Fibroblast of skin of right biceps (primary cell): ENCODE measurements at regions not wholly inside any gene's neighbourhood (a gene's known extent, or its start where the extent isn't known, plus 50 kb on each side); places are given as distances from the start of the nearest gene placed in this dataset.
"Not testable (repeated sequence)": the region's sequence is repeated elsewhere in the genome, so short reads cannot be mapped to it uniquely, and the experiment has no call there.

ENCODE experiments used
- DNase-seq: peaks from one replicate; pipeline ENCODE4 v3.0.0-alpha.2; 2013

DNA sequence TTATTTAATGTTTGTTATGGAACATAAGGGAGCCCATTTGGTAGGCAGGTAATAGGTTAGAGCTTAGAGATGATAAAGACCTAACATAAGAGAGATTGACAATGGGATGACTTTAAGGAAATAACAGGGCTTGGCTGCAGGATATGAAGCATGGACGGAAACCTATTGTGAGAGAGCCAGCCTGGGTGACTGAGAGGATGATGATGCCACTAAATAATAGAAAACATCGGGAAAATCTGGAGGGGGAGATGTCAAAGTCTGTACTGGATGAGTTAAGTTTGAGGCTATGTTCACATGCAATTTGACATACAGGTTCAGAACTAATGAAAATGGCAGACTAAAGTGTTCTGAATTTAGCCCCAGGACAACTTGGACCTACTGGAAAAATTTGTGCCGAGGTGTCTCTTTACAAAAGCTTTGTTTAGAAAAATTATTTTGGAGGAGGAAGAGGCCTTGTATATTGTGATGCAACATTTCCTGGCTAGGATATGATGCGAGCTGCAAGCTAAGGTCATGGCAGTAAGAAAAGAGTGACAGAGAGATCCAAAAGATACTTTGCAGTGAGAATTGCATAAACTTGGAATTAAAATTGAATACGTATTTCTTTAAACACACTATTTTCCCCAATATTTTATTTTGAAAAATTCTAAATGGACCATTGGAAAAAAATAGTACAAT is 339.3 kb upstream of the PLET1 start:
- no peak for DNase-seq

DNA sequence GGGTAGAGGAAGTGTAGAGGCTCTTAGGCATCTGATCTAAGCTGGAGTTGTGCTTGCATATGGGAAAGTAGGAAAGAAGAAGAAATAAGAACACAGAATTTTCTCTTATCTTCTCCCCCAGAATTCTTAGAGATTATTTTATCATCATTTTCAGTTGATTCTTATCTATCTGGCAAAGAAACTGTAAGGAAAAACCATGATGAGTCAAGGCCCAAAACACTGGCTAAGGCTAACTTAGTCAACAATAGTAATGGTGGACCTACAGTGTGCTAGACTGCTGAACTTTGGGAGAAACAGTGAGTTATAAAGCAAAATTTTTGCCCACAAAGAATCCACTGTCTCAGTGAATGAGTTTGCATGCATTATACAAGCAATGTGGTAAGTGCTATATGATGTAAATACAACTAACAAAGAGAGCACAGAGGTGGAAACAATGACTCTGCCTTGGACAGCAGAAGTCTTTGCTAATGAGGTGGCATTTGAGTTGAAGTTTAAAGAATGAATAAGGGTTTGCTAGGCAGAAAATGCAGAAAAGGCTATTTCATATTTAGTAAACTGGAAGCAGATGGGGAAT is 344.5 kb upstream of the PLET1 start:
- DNase-seq, result peak; percentile 79

DNA sequence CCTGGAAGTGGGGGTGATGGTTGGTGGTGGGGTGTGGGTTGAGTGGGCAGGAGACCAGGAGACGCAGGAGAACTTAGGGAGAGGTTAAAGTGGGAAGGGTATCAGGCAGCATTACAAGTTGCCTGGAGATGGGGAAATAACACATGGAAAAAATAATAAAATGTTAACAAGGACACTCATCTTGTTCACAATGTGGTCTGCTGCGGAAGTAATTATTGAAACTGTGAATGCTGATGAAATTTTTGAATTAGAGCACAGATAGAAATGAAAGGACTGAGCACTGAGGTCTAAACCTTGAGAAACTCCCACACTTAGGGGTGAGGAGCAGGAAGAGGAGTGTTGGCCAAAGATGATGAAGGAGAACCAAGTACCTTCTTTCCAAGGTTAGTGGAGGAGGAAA is 346.0 kb upstream of the PLET1 start:
- no peak for DNase-seq

GRCh38 chr11:112608509-112608908 is 347.8 kb upstream of the PLET1 start:
- peak; percentile 32 for DNase-seq

- no peak for DNase-seq
These were observed 349.8 kb upstream of the PLET1 start for GRCh38 chr11:112610494-112610893.

DNA sequence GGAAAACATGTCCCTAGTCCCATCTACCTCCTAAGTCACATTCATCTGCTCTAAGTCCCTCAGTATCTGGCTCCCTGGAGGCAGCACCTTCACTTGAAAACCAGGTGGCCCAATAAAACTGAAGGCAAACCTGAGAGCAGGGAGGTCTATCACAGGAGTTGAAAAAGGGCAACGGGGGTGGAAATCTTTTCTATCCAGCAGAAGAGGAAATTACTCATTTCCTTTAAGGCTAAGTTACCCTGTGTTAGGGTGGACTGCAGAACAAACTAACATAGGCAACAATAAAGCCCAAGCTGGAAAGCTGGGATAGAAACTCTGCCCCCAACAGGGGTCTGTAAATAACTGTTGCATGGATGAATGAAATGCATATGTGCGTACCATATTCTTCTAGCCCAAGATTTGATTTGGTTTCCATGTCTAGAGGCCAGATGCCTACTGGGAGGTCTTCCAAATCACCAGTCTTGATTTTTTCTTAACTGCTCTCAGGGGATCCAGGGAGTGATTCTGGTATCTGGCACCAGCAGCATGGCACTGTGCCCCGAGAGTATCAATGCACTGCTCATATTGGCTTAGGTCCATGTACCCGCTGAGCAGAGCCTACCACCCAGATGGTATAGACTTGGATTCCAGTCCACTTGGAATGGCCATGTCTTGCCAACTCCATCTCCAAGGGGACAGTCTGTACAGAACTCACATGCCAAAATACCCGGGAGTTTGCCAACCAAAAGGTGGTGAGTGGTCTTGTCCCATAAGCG is 350.0 kb upstream of the NCAM1 start:
- peak; percentile 34 for DNase-seq

DNA sequence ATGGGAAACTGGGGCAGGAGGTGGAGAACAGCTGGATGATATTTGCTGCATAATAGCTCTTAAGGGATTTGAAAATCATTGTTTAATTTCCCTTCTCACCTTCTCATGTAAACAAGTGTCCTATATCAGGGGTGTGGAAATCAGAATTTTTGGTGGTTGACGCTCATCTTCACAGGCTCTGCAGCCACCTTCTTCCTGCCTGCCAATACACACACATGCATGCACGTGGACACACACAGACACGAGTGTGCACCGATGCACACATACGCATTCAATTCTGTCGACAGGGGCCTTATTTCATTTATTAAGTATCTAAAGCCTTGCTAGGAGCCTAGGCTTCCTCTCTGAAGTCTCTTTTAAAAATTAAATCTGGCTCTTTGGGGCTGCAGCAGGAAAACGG is 349.4 kb upstream of the NCAM1 start:
- no peak for DNase-seq

- DNase-seq, result peak; percentile 36
These were observed 348.9 kb upstream of the NCAM1 start for GRCh38 chr11:112612250-112612849.

DNA sequence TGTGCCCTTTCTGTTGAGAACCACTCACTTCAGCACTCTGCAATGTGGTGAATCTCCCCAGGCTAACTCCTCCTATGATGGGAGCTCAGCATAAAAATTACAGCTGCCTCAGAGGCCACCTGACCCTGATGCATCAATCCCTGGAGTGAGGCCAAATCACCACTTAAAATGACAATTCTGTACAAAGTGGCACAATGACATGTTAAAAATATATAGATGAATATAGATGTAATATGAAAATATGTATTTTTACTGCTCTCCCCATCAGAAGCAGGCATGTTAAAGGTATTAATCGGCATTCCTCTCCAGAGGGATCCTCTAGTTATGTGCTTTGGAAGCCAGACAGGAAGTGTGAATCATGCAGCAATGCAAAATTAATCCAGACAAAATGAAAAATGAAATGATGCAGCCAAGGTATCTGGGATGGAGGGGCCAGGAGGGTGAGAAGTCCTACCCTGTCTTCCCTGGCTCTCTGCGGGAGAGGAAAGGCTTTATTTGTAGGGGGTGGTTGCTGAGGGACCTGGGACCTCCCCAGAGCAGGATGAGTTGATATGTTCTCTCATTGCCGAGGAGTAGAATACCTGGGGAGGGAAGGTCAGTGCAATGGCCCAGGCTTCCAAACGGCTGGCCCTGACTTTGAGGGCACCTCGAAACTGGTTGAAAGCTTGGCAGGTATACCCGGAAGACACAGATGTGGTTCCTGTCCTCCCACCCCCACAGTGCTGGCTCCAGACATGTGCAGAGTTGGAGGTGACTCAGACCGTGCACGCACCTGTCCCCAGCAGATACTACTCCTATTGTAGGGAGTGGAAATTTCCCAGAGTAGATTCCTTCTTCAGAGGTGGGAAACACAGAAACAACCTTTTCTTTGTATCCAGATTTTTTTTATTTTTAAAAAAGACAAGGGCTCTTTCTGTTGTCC is 347.9 kb upstream of the NCAM1 start:
- peak; percentile 89 for DNase-seq

GRCh38 chr11:112614605-112615004 is 346.6 kb upstream of the NCAM1 start:
- DNase-seq, result no peak

GRCh38 chr11:112615238-112615637 is 346.0 kb upstream of the NCAM1 start:
- no peak for DNase-seq

DNA sequence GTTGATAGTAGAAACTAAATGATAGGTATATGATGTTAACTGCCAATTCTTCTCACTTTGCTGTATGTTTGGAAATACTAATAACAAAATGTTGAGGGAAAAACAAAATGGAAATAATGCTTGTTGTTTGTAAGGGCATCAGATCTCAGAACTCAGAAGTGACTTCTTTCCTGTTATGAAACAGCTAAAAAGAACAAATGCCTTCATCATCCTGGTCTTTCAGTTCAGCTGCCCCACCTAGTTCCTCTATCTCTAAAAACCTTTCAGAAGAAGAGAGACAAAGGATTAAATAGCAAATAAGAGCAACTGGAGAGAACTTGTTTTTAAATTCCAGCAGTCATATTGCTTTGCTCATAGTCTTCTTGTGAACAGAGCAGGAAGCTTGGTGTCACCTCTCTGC is 345.3 kb upstream of the NCAM1 start:
- DNase-seq, result no peak

DNA sequence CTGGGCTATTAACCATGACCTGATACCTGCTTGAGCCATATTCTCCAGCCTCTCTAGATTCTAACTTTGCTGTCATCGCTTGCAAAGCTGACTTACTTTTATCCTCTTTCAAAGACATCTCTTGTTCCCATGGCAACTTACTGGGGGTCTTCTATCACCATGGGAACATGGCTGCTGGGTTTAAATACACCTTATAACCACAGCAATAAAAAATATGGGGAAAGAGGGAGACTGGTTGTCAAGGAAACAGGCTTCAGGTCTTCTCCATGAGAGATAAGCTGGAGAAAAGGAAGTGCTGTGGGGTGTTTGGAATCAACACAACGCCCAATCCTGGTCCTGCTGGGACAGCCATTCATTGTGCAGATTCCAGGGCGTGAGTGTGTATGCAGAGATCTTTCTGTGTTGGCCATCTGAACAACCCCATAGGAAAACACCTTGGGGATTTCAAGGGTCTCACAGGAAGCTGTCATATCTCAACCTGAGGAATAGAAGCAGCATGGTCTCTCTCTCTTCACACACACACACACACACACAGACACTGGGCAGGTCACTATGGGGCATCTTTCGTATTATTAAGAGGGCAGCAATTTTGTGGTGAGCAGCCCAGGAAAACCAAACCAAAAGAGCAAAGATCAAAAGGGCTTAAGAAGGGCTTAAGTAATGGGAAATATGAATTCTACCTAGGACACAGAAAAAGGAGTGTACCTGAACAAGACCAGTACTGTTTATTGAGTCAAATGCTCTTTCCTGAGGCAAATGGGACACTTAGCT is 344.7 kb upstream of the NCAM1 start:
- DNase-seq, result no peak

- DNase-seq, result no peak
These were observed 344.2 kb upstream of the NCAM1 start for GRCh38 chr11:112617098-112617425.

- DNase-seq, result no peak
These were observed 343.0 kb upstream of the NCAM1 start for GRCh38 chr11:112617977-112618826.

DNA sequence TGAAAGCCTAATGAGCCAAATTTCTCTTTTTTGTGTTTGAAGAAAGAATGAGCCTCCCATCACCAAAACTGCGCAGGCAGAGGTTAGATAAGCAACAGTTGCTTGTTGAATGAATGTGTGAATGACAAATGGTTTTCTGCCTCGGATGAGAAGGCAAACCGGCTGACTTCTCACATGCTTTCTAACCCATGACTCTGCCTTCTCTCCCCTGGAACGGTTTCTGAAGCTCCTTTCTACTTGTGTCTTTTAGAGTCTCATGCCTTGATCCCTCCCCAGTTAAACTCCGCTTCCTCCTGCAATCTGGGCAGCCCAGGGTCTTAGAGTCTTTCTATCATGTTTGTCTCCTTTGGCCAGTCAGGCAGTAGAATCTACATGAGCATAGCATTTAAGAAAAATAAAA is 342.1 kb upstream of the NCAM1 start:
- no peak for DNase-seq

DNA sequence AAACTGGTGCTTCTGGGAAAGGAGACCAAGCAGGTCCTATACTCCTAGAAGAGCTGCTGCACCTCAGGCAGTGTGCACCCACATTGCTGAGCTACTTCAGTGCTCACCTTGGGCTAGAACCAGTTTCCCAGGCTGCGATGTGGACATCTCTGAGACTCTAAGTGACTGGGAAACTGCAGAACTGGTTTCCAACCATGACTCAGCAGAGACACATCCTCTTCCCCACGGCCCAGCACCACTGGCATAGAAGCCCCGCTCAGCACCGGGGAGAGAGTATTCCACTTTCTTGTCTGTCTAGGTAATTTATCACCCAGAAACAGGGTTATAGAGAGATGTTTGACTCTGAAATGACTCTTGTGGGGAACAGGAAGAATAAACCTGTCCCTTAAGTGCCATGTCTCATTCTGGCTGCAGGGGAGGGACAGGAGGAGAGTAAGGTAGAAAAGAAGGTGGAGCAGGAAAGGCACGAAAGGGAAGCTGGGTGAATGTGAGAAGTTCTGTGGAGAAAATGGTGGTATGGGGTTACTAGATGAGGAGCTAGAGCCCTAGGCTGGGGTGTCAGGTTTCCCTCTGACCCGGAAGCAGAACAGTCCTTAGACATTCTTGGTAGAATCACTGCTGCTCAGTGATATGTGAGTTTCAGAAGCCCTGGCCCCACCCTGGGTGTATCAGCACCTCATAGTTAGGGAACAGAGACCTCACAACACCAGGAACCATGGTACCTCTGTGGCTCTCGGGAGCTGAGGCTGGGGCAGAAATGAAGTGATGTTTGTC is 340.4 kb upstream of the NCAM1 start:
- peak; percentile 40 for DNase-seq

DNA sequence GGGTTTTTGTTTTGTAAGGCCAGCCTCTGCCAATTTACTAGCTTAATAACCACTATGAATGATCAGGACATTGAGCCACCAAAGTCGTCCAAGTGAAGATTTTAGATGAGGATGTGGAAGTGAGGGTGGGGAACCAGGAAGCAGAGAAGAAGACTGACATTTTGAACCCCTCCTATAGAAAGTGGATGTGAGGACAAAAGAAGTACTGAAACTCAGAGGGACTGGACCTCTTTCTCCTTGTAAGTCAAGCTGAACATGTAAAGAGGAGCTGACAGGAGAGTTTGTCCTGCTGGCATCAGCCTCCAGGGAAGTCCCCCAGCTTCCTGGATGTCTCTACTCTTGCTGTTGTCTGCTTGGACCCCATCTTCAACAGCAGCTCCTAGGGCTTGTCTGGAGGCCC is 338.2 kb upstream of the NCAM1 start:
- DNase-seq, result no peak

DNA sequence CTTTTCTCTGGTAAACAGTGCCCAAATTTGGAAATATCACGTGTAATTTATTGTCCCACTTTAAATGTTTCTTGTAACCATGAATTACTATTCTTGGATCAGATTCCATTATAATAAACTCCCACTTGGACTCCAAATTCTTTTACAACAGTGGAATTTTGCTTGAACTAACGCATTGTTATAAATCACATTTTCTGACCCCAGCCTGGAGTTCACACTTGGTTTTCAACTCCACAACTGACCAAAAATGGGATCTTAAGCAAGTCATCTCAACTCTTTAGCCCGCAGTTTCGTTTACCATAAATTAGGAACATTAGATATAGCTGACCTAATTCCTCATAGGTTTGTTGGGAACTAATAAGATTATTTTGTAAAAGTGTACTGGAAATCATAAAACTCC is 336.8 kb upstream of the NCAM1 start:
- DNase-seq, result peak; percentile 5

DNA sequence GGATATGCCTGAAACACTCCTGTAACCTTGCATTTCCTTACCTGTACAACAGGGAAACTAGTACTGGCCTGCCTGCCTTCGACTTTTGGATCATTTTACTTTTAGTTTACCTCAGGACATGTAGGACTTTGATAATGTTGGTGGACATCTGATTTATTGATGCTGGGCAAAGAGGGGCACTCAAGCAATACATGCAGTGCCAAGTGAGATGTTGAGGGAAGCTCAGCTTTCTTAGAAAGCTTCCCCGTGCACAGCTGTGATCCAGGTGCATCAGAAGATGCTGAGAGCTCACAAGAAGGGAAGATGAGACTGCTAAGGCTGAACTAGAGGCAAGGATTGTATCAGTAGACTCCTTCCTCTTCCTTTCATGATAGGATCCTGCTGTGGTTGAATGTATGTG is 336.2 kb upstream of the NCAM1 start:
- DNase-seq, result not testable (repeated sequence)
